HAP-1 (cell line): ENCODE measurements at regions not wholly inside any gene's neighbourhood (a gene's known extent, or its start where the extent isn't known, plus 50 kb on each side); places are given as distances from the start of the nearest gene placed in this dataset.

Experiments used
- DNase-seq, 2 experiments: peaks; one replicate each; pipeline ENCODE4 v3.0.0-alpha.2; 2016 to 2020; ENCODE audit warnings: low spot score in 2 of 2
- H3K27me3 ChIP-seq: fragments of 250-450 bp; sonication (Bioruptor Pico); 2 replicates; pipeline ENCODE4 v1.5.1; 2020; ENCODE audit warnings: low read depth, mild to moderate bottlenecking, moderate library complexity
- H3K36me3 ChIP-seq: fragments of 250-450 bp; sonication (Bioruptor Pico); replicated peaks from 2 replicates; pipeline ENCODE4 v1.5.1; 2020; ENCODE audit warnings: mild to moderate bottlenecking
- H3K4me1 ChIP-seq: fragments of 250-450 bp; sonication (Bioruptor Pico); 2 replicates; pipeline ENCODE4 v1.5.1; 2020; ENCODE audit warnings: mild to moderate bottlenecking
- H3K4me3 ChIP-seq: fragments of 250-450 bp; sonication (Bioruptor Pico); 2 replicates; pipeline ENCODE4 v1.5.1; 2020; ENCODE audit warnings: mild to moderate bottlenecking, moderate library complexity
- H3K9me3 ChIP-seq: fragments of 250-450 bp; sonication (Bioruptor Pico); 2 replicates; pipeline ENCODE4 v1.5.1; 2020; ENCODE audit warnings: mild to moderate bottlenecking, moderate library complexity
- in situ Hi-C: fragments of 300-500 bp; cut with MboI; formaldehyde crosslinking; loops from 3 replicates; pipeline ENCODE4 v1.14.3; 2020; ENCODE audit warnings: low sequenced_read_pairs, inconsistent platforms, mixed read lengths

DNA sequence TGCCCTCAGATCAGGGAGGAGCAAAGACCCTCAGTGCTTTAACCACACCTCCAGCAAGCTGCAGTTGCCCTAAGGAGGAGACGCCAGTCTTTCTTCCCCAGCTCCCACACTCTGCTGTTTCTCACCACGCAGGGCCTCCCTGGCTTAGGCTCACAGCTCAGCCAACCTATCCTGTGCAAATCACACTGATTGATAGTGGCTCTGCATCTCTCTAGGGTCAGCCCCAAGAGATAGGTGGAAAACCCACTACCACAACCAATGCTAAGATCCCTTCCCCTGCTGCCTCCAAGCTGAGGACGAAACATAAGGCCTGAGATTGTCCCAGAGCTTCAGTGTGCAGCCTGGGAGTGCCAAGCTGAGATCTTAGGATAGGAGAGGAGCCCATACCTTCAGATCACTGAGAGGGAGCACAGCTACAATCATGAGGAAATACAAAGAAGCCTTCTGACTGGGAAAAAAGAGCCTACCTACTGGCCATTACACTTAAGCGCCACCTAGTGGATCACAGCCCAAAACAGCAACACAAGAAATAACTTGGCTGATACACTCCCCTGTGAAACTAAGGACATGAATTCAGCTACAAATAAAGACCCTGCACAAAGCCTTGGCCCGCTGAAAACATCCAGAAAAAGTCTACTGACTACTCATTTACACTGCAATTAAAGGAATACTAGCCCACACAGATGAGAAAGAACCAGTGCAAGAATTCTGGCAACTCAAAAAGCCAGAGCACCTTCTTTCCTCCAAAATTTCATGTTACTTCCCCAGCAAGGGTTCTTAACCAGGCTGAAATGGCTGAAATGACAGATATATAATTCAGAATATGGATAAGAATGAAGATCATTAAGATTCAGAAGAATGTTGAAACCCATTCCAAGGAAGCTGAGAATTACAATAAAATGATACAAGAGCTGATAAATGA lies 271.5 kb upstream of the DCBLD2 start:
- no peaks in the 10 kb centered on the region for H3K9me3 ChIP-seq
- no peak overlapping the region for H3K4me3 ChIP-seq
- H3K27me3 ChIP-seq, result no peaks in the 10 kb centered on the region
- no peaks in the 10 kb centered on the region for H3K36me3 ChIP-seq
- peak; percentile 60 to 72 for DNase-seq
- H3K4me1 ChIP-seq, result no peaks in the 10 kb centered on the region
- in situ Hi-C loops, result loop anchor here (10.0 kb wide), 2 partner anchors 148 to 358 kb away; no protein-coding TSS in a partner anchor

DNA sequence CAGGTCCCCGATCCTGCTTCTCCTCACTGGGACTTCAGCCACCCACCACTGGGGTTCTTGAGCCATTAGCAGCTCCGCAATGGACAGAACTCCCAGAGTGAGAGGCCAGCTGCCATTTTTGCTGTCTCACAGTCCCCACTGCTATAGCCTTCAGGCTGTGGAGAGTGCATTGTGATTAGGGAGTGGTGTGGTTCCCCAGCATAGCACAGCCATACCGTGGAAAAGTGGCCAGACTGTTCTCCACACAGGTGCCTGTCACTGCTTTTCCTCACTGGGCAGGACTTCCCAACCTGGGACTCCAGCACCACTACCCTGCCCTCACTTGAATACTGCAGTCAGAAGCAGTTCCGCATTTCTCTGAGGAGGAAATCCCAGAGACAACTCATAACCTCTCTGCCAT lies 270.3 kb upstream of the DCBLD2 start:
- H3K27me3 ChIP-seq, result no peaks in the 10 kb centered on the region
- in situ Hi-C loops, result loop anchor here (10.0 kb wide), 2 partner anchors 147 to 357 kb away; no protein-coding TSS in a partner anchor

DNA sequence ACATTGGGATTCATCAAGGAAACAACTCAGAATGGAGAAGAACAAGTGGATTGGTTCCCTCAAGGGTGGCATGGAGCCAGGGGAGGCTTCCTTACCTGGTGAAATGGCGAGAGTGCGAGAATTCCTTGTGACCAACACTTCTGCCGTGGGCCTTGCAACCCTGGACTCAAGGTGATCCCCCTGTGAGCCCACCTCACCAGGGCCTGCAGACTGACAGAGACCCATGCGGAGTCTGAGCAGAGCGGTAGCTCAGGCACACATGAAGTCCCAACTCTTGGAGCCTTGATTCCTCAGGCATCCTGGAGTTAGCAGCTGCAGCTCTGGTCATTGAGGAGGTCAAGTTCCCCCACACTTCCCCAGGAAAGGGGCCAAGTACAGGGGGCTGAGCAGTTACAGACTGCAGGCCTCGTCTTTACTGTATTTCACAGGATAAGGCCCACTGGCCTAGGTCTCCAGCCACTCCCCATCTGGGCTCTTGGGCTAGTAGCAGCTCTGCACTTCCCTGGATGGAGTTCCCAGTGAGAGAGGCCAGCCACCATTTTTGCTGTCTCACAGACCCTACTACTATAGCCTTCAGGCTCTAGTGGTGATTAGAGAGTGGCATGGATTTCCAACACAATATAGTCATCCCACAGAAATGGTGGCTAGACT lies 269.5 kb upstream of the DCBLD2 start:
- H3K4me3 ChIP-seq, result no peak overlapping the region
- no peaks in the 10 kb centered on the region for H3K9me3 ChIP-seq
- H3K4me1 ChIP-seq, result no peaks in the 10 kb centered on the region
- in situ Hi-C loops, result loop anchor here (10.0 kb wide), 2 partner anchors 146 to 356 kb away; no protein-coding TSS in a partner anchor
- H3K27me3 ChIP-seq, result no peaks in the 10 kb centered on the region
- H3K36me3 ChIP-seq, result no peaks in the 10 kb centered on the region
- no peak for DNase-seq

More for the DNA sequence above, 270.3 kb upstream of the DCBLD2 start:
- H3K4me1 ChIP-seq, result no peaks in the 10 kb centered on the region
- no peak overlapping the region for H3K4me3 ChIP-seq
- H3K9me3 ChIP-seq, result no peaks in the 10 kb centered on the region
- H3K36me3 ChIP-seq, result no peaks in the 10 kb centered on the region
- DNase-seq, result no peak

DNA sequence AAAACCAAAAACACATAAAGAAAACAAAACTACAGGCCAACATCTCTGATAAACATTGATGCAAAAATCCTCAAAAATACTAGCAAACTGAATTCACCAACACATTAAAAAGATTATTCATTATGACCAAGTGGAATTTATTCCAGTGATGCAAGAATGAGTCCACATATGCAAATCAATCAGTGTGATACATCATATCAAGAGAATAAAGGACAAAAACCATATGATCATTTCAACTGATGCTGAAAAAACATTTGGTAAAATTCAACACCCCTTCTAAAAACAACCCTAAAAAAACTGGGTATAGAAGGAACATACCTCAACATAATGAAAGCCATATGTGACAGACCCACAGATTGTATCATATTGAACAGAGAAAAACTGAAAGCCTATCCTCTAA lies 265.6 kb upstream of the DCBLD2 start:
- in situ Hi-C loops, result no loop called here
- Histone ChIP-seq H3K27me3 (no peaks in the 10 kb centered on the region), H3K4me3 (no peak overlapping the region), H3K9me3 (no peaks in the 10 kb centered on the region), H3K36me3 (no peaks in the 10 kb centered on the region), H3K4me1 (no peaks in the 10 kb centered on the region)
- DNase-seq, result no peak

DNA sequence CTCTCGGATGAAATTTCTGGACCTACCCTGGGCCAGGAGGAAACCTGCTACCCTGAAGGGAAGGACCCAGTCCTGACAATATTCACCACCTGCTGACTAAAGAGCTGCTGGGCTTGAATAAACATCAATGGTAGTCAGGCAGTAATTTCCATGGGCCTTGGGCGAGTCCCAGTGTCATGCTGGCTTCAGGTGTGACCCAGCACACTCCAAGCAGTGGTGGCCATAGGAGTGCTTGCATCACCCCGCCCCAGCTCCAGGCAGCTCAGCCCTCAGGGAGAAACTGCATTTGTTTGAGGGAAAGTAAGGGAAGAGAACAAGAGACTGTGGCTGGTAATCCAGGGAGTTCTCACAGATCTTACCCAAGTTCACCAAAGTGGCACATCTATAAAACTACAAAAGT lies 261.8 kb upstream of the DCBLD2 start:
- H3K36me3 ChIP-seq, result no peaks in the 10 kb centered on the region
- H3K27me3 ChIP-seq, result no peaks in the 10 kb centered on the region
- no peaks in the 10 kb centered on the region for H3K9me3 ChIP-seq
- no peaks in the 10 kb centered on the region for H3K4me1 ChIP-seq
- H3K4me3 ChIP-seq, result no peak overlapping the region
- in situ Hi-C loops, result no loop called here
- DNase-seq, result no peak

DNA sequence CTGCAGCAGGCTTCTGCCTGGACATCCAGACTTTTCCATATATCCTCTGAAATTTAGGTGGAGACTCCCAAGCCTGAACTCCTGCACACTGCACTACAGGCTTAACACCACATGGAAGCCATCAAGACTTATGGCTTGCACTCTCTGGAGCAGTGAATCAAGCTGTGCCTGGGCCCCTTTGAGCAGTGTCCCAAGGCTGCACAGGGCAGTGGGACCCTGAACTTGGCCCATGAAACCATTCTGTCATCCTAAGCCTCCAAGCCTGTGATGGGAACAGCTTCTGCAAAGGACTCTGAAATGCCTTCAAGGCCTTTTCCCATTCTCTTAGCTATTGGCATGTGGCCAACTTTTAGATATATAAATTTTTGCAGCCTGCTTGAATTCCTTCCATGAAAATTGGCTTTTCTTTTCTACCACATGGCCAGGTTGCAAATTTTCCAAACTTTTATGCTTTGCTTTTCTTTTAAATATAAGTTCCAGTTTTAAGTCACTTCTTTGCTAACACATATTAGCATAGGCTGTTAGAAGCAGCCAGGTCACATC lies 257.8 kb upstream of the DCBLD2 start:
- Histone ChIP-seq H3K4me1 (no peaks in the 10 kb centered on the region), H3K36me3 (no peaks in the 10 kb centered on the region), H3K9me3 (no peaks in the 10 kb centered on the region), H3K27me3 (no peaks in the 10 kb centered on the region), H3K4me3 (no peak overlapping the region)
- in situ Hi-C loops, result no loop called here
- no peak for DNase-seq

DNA sequence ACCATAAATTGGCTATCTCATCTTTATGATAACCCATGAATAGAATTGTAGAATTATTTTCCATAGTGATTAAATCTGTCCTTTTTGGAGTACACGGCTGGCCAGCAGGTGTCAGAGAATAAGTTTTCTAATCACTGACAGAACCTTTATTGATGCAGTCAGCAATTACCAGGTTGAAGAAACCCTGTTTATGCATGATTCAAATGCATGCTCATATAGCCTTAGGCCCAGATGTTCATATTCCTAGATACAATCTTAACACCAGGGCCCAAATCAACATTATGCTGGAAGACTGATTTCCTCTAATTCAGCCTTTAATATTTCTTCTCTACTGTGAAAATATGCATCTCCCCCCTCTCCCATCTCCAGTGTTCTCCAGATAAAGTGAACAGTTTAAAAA lies 243.5 kb upstream of the DCBLD2 start:
- in situ Hi-C loops, result no loop called here
- H3K27me3 ChIP-seq, result no peaks in the 10 kb centered on the region
- no peak for DNase-seq
- H3K36me3 ChIP-seq, result no peaks in the 10 kb centered on the region
- no peaks in the 10 kb centered on the region for H3K4me1 ChIP-seq
- H3K9me3 ChIP-seq, result no peaks in the 10 kb centered on the region
- H3K4me3 ChIP-seq, result no peak overlapping the region

DNA sequence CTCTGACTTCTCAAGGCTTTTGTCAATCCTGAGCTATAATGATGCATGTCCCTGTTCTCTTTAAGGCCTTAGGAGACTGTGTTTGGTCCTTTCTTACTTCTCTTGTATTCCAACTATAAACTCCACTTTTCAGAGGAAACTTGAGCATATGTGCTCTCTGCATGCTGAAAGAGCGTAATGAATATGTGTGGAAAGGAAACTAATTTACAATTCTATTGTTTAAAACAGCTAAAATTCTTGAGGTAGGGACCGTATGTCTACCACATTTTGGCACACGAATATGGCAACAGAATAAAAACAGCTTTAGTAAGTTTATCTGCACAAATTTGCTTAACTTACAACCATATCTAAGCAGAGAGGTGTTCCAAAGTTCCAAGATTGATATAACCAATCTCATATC lies 242.0 kb upstream of the DCBLD2 start:
- no peak for DNase-seq
- H3K36me3 ChIP-seq, result no peaks in the 10 kb centered on the region
- in situ Hi-C loops, result no loop called here
- no peaks in the 10 kb centered on the region for H3K4me1 ChIP-seq
- H3K27me3 ChIP-seq, result no peaks in the 10 kb centered on the region
- no peak overlapping the region for H3K4me3 ChIP-seq
- no peaks in the 10 kb centered on the region for H3K9me3 ChIP-seq

DNA sequence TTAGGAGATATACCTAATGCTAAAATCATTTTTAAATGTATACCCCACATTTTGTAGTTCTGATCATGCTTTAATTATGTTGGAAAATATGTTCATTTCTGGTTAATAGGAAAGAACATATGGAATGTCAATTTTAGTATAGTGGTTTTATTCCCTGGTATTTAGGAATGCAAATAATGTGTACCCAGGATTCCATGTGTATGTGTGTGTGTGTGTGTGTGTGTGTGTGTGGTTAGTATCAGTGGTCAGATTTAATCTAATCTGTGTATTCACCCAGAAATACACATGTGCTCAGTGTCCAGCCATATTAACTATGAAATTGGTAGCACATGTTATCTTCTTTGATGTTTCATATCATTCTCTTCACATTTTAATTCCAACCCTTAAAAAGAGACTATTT lies 233.5 kb upstream of the DCBLD2 start:
- in situ Hi-C loops, result no loop called here
- Histone ChIP-seq H3K9me3 (no peaks in the 10 kb centered on the region), H3K27me3 (no peaks in the 10 kb centered on the region), H3K4me1 (no peaks in the 10 kb centered on the region), H3K4me3 (no peak overlapping the region), H3K36me3 (no peaks in the 10 kb centered on the region)
- no peak for DNase-seq

DNA sequence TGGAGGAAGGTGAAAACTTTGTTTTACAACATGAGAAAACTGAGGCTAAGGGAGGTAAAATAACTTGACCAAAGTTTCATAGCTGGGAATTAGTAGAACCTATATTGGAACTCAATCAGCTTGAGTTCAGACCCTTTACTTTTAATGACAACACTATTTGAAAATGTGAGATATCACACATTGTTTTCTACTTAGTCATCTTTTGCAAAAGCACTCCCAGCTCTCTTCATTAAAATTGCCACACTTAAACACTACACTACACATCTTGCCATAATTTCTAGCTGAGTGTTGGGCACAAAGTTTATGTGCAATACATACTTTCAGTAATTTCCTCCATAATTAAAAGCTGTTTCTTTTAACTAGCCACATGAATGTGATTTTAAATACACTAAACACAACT lies 230.4 kb upstream of the DCBLD2 start:
- in situ Hi-C loops, result no loop called here
- Histone ChIP-seq H3K9me3 (no peaks in the 10 kb centered on the region), H3K36me3 (no peaks in the 10 kb centered on the region), H3K4me3 (no peak overlapping the region), H3K4me1 (no peaks in the 10 kb centered on the region), H3K27me3 (no peaks in the 10 kb centered on the region)
- no peak for DNase-seq

DNA sequence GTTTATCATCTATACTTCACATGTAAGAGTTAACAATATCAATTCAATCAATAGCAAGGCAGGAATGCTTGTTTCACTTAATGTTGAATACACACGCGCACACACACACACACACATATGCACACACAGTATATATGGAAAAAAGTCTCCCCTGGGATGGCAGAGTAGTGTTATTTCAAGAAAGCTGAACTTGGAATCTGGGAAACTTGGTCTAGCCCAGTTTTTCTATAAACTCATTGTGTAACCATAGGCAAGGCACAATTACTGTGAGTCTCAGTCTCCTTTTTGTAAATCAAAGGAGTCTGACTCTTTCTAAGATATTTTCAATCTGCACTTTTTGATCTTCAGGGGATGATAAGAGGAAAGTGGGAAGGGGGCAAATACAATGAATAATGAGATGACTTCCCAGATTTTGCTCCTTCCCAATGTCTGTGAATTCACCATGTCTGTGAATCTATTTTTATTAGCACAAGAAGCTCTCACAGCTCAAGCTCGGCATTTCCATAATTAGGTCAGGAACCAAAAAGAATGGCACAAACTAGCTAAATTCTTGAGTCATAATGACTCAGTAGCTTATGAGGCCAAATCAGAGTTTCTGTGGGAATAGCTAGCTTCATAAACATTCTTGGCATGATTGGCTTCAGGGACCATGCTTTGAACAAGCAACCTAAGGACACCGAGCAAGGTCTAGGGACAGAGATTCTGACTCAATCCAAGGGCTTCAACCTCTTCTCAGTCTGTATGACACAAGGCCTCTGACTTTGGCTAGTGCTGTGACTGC lies 227.4 kb upstream of the DCBLD2 start:
- in situ Hi-C loops, result no loop called here
- Histone ChIP-seq H3K4me1 (no peaks in the 10 kb centered on the region), H3K27me3 (no peaks in the 10 kb centered on the region), H3K9me3 (no peaks in the 10 kb centered on the region), H3K36me3 (no peaks in the 10 kb centered on the region), H3K4me3 (no peak overlapping the region)
- DNase-seq, result no peak

DNA sequence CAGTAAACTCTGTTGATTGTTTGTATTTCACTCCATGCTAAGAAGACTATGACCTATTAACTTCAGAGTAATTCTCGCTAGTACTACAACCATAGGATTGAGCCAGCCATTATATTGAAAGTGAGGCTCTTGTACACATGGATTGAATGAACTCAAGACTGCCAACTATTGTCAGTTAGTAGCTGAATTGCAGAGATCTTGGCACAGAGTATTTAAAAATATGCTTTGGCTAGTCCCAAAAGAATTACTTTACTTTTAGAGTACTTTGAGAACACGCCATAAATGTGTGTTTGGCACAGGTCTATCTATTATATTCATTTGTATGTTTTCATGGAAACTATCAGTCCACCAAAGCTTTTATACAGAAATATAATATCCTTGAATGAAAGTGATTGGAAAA lies 226.7 kb upstream of the DCBLD2 start:
- no peaks in the 10 kb centered on the region for H3K36me3 ChIP-seq
- H3K4me3 ChIP-seq, result no peak overlapping the region
- H3K9me3 ChIP-seq, result no peaks in the 10 kb centered on the region
- no peaks in the 10 kb centered on the region for H3K4me1 ChIP-seq
- no peak for DNase-seq
- in situ Hi-C loops, result no loop called here
- no peaks in the 10 kb centered on the region for H3K27me3 ChIP-seq

DNA sequence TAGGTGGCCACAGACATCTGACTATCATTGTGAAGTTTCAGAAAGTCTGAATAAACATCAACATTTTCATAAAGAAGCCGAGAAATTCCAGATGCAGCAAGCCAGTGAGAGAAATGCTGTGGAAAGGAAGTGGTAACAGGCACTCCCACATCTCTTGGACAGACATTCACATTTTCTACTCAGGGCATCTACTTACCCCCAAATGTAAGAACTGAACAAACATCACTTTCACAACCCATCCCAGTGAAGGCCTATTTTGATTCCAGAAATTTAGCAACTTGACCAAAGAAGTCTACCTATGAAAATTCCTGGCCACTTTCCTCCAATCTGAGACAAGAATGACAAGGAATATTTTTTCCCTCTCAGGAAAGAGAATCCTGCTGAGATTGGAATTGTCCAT lies 224.8 kb upstream of the DCBLD2 start:
- in situ Hi-C loops, result no loop called here
- Histone ChIP-seq H3K27me3 (no peaks in the 10 kb centered on the region), H3K4me1 (no peaks in the 10 kb centered on the region), H3K9me3 (no peaks in the 10 kb centered on the region), H3K36me3 (no peaks in the 10 kb centered on the region), H3K4me3 (no peak overlapping the region)
- DNase-seq, result no peak
